IPS-NIHi11 (cell line): ENCODE measurements at regions not wholly inside any gene's neighbourhood (a gene's known extent, or its start where the extent isn't known, plus 50 kb on each side); places are given as distances from the start of the nearest gene placed in this dataset.
"Not testable (repeated sequence)": the region's sequence is repeated elsewhere in the genome, so short reads cannot be mapped to it uniquely, and the experiment has no call there.

Source experiments
- DNase-seq: peaks from one replicate; pipeline ENCODE4 v3.0.0; 2012; ENCODE audit warnings: mixed read lengths, low spot score

- DNase-seq = not testable (repeated sequence)
These were observed 919.5 kb downstream of the TYW1 start for GRCh38 chr7:67916111-67916510.

GRCh38 chr7:67916571-67917436 is 920.2 kb downstream of the TYW1 start:
- no peak for DNase-seq

- peak; percentile 38 for DNase-seq
These were observed 920.8 kb downstream of the TYW1 start for GRCh38 chr7:67917437-67917755.

- no peak for DNase-seq
These were observed 921.5 kb downstream of the TYW1 start for GRCh38 chr7:67918158-67918557.

GRCh38 chr7:67923286-67923685 is 926.7 kb downstream of the TYW1 start:
- DNase-seq = no peak

GRCh38 chr7:67928141-67928540 is 931.5 kb downstream of the TYW1 start:
- no peak for DNase-seq

GRCh38 chr7:67936447-67936846 is 939.8 kb downstream of the TYW1 start:
- DNase-seq = not testable (repeated sequence)

- no peak for DNase-seq
These were observed 943.8 kb downstream of the TYW1 start for GRCh38 chr7:67940400-67940799.

GRCh38 chr7:67947191-67947590 is 950.6 kb downstream of the TYW1 start:
- DNase-seq = no peak

- DNase-seq = no peak
These were observed 951.0 kb downstream of the TYW1 start for GRCh38 chr7:67947646-67948045.

GRCh38 chr7:67950321-67951083 is 953.9 kb downstream of the TYW1 start:
- no peak for DNase-seq

GRCh38 chr7:67955061-67955460 is 958.4 kb downstream of the TYW1 start:
- peak; percentile 5 for DNase-seq

GRCh38 chr7:67962863-67963262 is 966.2 kb downstream of the TYW1 start:
- no peak for DNase-seq

- no peak for DNase-seq
These were observed 979.9 kb downstream of the TYW1 start for GRCh38 chr7:67976490-67976889.

GRCh38 chr7:67983486-67983885 is 986.9 kb downstream of the TYW1 start:
- DNase-seq = no peak

GRCh38 chr7:67984326-67984725 is 987.7 kb downstream of the TYW1 start:
- DNase-seq = no peak

GRCh38 chr7:67989142-67989541 is 992.5 kb downstream of the TYW1 start:
- no peak for DNase-seq

GRCh38 chr7:67990003-67990402 is 993.4 kb downstream of the TYW1 start:
- DNase-seq = no peak

GRCh38 chr7:67990716-67991115 is 994.1 kb downstream of the TYW1 start:
- DNase-seq = no peak

- no peak for DNase-seq
These were observed 995.7 kb downstream of the TYW1 start for GRCh38 chr7:67992287-67992686.

GRCh38 chr7:68005992-68006391 is 1009.4 kb downstream of the TYW1 start:
- DNase-seq = no peak

- no peak for DNase-seq
These were observed 1010.0 kb downstream of the TYW1 start for GRCh38 chr7:68006619-68007018.

- no peak for DNase-seq
These were observed 1013.1 kb downstream of the TYW1 start for GRCh38 chr7:68009716-68010115.
